Panc1 (cell line): ENCODE measurements at regions not wholly inside any gene's neighbourhood (a gene's known extent, or its start where the extent isn't known, plus 50 kb on each side); places are given as distances from the start of the nearest gene placed in this dataset.

Experiments
- ATAC-seq: fragments of 200-7000 bp; cut with Tn5 transposase; 2 replicates; pipeline ENCODE4 v1.9.1; 2020; ENCODE audit warnings: mild to moderate bottlenecking, moderate library complexity
- BruUV-seq: library from RNA; stranded (reverse); fragments of 400-500 nt; replicated peaks from 2 replicates; lab custom pipeline; 2021; lab: Mats Ljungman, UMichigan
- CTCF ChIA-PET: fragments of 300-600 bp; sonication (Branson Sonifier 250); formaldehyde crosslinking; loops from one replicate; lab custom pipeline; 2022; ENCODE audit warnings: antibody characterized with exemption; lab: Charles Lee
- POLR2A ChIA-PET: fragments of 300-600 bp; sonication (Branson Sonifier 250); formaldehyde crosslinking; loops from one replicate; lab custom pipeline; 2022; ENCODE audit warnings: antibody characterized with exemption; lab: Charles Lee
- DNase-seq: peaks from one replicate; pipeline ENCODE4 v3.0.0-alpha.2; 2010; ENCODE audit warnings: low read depth, low spot score
- H3K27ac ChIP-seq: 2 replicates; pipeline ENCODE4 v1.5.1; 2011; ENCODE audit warnings: mild to moderate bottlenecking, low read length, inconsistent platforms
- H3K27me3 ChIP-seq: fragments of 200-500 bp; sonication (Bioruptor generic); 2 replicates; pipeline ENCODE4 v1.6.0; 2014; ENCODE audit warnings: low read length, inconsistent platforms; ENCODE audit not compliant: control insufficient read depth, insufficient read depth
- H3K36me3 ChIP-seq: fragments of 200-500 bp; sonication (Bioruptor generic); 2 replicates; pipeline ENCODE4 v1.5.1; 2014; ENCODE audit warnings: inconsistent platforms, mild to moderate bottlenecking, low read length, moderate library complexity; ENCODE audit not compliant: control insufficient read depth, insufficient read depth
- H3K4me1 ChIP-seq: 2 replicates; pipeline ENCODE4 v1.5.1; 2011; ENCODE audit warnings: inconsistent platforms, mild to moderate bottlenecking, low read length, moderate library complexity; ENCODE audit not compliant: control insufficient read depth, insufficient read depth
- H3K4me3 ChIP-seq, 2 experiments: 2 replicates each; pipeline ENCODE4 v1.5.1; 2011 to 2012; ENCODE audit warnings: low read depth in 2 of 2, low read length in 2 of 2, mild to moderate bottlenecking in 2 of 2, inconsistent platforms in 1 of 2, moderate library complexity in 1 of 2
- H3K9me3 ChIP-seq: fragments of 200-500 bp; sonication (Bioruptor generic); 2 replicates; pipeline ENCODE4 v1.5.1; 2014; ENCODE audit warnings: low read depth, mild to moderate bottlenecking, inconsistent platforms, low read length, moderate library complexity; ENCODE audit not compliant: control insufficient read depth, insufficient read depth
- POLR2AphosphoS5 ChIP-seq: IDR thresholded peaks from 2 replicates; pipeline ENCODE4 v1.6.1; 2012; ENCODE audit warnings: mild to moderate bottlenecking, low read depth, low read length, moderate library complexity
- SIN3A ChIP-seq: IDR thresholded peaks from 2 replicates; pipeline ENCODE4 v1.6.1; 2012; ENCODE audit warnings: low read depth, mild to moderate bottlenecking, low read length, moderate library complexity, borderline replicate concordance; ENCODE audit not compliant: insufficient read depth
- TCF7L2 ChIP-seq: IDR thresholded peaks from 2 replicates; pipeline ENCODE4 v1.6.1; 2011; ENCODE audit warnings: mild to moderate bottlenecking, low read depth, low read length, inconsistent platforms
- in situ Hi-C: cut with HindIII; loops from 2 replicates; pipeline ENCODE4 v1.10.0; 2016; ENCODE audit warnings: low sequenced_read_pairs, low pct_unique_long_range_greater_than_20kb
- intact Hi-C: fragments of 100-400 bp; cut with micrococcal nuclease; formaldehyde crosslinking; loops from one replicate; pipeline ENCODE4 v1.10.0; 2022; ENCODE audit not compliant: unreplicated experiment
- TF ChIP-seq, protein P1 (sequence below): fragments of 450-650 bp; IDR thresholded peaks from 2 replicates; pipeline ENCODE4 v1.5.1; 2017; ENCODE audit warnings: mild to moderate bottlenecking
- TF ChIP-seq, protein P2 (sequence below), 2 experiments: IDR thresholded peaks; 2 replicates each; pipeline ENCODE4 v1.6.1; 2011 to 2012; ENCODE audit warnings: low read depth in 2 of 2, control low read depth in 1 of 2, low read length in 1 of 2, mild to moderate bottlenecking in 1 of 2, moderate library complexity in 1 of 2; ENCODE audit not compliant: insufficient read depth in 1 of 2

DNA sequence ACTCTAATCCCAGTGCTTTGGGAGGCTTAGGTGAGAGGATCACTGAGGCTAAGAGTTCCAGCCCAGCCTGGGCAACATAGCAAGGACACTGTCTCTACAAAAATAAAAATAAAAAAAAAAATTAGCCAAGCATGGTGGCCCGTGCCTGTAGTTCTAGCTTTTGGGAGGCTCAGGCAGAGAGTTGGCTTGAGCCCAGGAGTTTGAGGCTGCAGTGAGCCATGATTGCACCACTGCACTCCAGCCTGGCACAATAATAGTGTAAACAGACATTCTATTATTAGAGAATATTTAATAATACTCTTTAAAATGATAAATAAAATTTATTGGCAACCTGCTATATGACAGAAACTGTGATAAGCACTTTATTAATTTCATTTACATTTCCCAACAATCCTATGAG, 908.9 kb downstream of the TUSC7 start:
- no TSS peak for BruUV-seq
- CTCF ChIA-PET, result no interaction called here
- Histone ChIP-seq H3K36me3 (no peaks in the 10 kb centered on the region), H3K27ac (no peak overlapping the region), H3K9me3 (no peaks in the 10 kb centered on the region), H3K27me3 (no peaks in the 10 kb centered on the region), H3K4me1 (no peaks in the 10 kb centered on the region), H3K4me3 (no peak overlapping the region)
- in situ Hi-C loops (no loop called here), intact Hi-C loops (no loop called here)
- DNase-seq (no peak), ATAC-seq (no peak)
- TF ChIP-seq TCF7L2 (no peak), SIN3A (no peak), POLR2AphosphoS5 (no peak)
- TF ChIP-seq, protein P1, sequence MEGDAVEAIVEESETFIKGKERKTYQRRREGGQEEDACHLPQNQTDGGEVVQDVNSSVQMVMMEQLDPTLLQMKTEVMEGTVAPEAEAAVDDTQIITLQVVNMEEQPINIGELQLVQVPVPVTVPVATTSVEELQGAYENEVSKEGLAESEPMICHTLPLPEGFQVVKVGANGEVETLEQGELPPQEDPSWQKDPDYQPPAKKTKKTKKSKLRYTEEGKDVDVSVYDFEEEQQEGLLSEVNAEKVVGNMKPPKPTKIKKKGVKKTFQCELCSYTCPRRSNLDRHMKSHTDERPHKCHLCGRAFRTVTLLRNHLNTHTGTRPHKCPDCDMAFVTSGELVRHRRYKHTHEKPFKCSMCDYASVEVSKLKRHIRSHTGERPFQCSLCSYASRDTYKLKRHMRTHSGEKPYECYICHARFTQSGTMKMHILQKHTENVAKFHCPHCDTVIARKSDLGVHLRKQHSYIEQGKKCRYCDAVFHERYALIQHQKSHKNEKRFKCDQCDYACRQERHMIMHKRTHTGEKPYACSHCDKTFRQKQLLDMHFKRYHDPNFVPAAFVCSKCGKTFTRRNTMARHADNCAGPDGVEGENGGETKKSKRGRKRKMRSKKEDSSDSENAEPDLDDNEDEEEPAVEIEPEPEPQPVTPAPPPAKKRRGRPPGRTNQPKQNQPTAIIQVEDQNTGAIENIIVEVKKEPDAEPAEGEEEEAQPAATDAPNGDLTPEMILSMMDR, result no peak
- TF ChIP-seq, protein P2, sequence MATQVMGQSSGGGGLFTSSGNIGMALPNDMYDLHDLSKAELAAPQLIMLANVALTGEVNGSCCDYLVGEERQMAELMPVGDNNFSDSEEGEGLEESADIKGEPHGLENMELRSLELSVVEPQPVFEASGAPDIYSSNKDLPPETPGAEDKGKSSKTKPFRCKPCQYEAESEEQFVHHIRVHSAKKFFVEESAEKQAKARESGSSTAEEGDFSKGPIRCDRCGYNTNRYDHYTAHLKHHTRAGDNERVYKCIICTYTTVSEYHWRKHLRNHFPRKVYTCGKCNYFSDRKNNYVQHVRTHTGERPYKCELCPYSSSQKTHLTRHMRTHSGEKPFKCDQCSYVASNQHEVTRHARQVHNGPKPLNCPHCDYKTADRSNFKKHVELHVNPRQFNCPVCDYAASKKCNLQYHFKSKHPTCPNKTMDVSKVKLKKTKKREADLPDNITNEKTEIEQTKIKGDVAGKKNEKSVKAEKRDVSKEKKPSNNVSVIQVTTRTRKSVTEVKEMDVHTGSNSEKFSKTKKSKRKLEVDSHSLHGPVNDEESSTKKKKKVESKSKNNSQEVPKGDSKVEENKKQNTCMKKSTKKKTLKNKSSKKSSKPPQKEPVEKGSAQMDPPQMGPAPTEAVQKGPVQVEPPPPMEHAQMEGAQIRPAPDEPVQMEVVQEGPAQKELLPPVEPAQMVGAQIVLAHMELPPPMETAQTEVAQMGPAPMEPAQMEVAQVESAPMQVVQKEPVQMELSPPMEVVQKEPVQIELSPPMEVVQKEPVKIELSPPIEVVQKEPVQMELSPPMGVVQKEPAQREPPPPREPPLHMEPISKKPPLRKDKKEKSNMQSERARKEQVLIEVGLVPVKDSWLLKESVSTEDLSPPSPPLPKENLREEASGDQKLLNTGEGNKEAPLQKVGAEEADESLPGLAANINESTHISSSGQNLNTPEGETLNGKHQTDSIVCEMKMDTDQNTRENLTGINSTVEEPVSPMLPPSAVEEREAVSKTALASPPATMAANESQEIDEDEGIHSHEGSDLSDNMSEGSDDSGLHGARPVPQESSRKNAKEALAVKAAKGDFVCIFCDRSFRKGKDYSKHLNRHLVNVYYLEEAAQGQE (IDR thresholded peaks at IDR 0.05; ENCODE audit: insufficient read depth in 1 of 2, low read depth in 2 of 2, low read length in 1 of 2), result no peak
- POLR2A ChIA-PET, result no interaction called here

DNA sequence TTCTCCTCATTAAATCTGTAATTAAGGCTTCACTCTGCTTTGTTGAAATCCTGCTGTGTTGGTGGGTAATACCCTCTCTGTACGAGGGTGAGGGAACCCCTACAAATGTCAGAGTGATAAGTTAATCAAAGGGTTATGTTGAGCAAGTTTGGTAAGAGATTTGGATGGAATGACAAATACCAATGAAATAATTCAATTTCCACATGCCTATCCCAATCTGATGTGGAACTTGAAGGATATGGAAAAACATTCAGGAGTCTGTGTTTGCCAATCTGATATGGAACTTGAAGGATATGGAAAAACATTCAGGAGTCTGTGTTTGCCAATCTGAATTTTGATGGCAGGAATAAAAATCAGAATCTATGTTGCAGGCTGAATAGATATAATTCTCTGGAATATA, 910.2 kb downstream of the TUSC7 start:
- Histone ChIP-seq H3K4me3 (no peak overlapping the region), H3K36me3 (no peaks in the 10 kb centered on the region), H3K27me3 (no peaks in the 10 kb centered on the region; the same call in 1 of the 2 replicates), H3K27ac (no peak overlapping the region), H3K4me1 (no peaks in the 10 kb centered on the region), H3K9me3 (no peaks in the 10 kb centered on the region)
- no TSS peak for BruUV-seq
- intact Hi-C loops (no loop called here), in situ Hi-C loops (no loop called here)
- no peak for TF ChIP-seq SIN3A
- no peak for TF ChIP-seq TCF7L2
- TF ChIP-seq, protein P1, result no peak
- TF ChIP-seq POLR2AphosphoS5, result no peak
- TF ChIP-seq, protein P2 (IDR thresholded peaks at IDR 0.05; ENCODE audit: insufficient read depth in 1 of 2, low read depth in 2 of 2, low read length in 1 of 2), result no peak
- ChIA-PET CTCF (no interaction called here), POLR2A (no interaction called here)
- ATAC-seq (no peak), DNase-seq (no peak)
